GM18519 (cell line): ENCODE measurements at regions not wholly inside any gene's neighbourhood (a gene's known extent, or its start where the extent isn't known, plus 50 kb on each side); places are given as distances from the start of the nearest gene placed in this dataset.
"Not testable (repeated sequence)": the region's sequence is repeated elsewhere in the genome, so short reads cannot be mapped to it uniquely, and the experiment has no call there.

ENCODE experiments used
- ATAC-seq: cut with Tn5 transposase; IDR thresholded peaks from one replicate; pipeline ENCODE4 v1.9.1; 2021; ENCODE audit warnings: mild to moderate bottlenecking, moderate library complexity; ENCODE audit not compliant: unreplicated experiment, low FRiP score

- ATAC-seq = not testable (repeated sequence)
Observed at GRCh38 chr9:41019858-41020562, 108.5 kb downstream of the FOXD4L6 start.

- ATAC-seq = not testable (repeated sequence)
Observed at GRCh38 chr9:41018948-41019347, 109.5 kb downstream of the FOXD4L6 start.

GRCh38 chr9:41016699-41017098 is 111.8 kb downstream of the FOXD4L6 start:
- ATAC-seq = not testable (repeated sequence)

- ATAC-seq = not testable (repeated sequence)
Observed at GRCh38 chr9:40999952-41000700, 128.4 kb downstream of the FOXD4L6 start.

GRCh38 chr9:40995490-40995889 is 133.0 kb downstream of the FOXD4L6 start:
- not testable (repeated sequence) for ATAC-seq

- not testable (repeated sequence) for ATAC-seq
Observed at GRCh38 chr9:40993842-40994241, 134.6 kb downstream of the FOXD4L6 start.

GRCh38 chr9:40993375-40993774 is 135.1 kb downstream of the FOXD4L6 start:
- ATAC-seq = not testable (repeated sequence)

- peak; percentile 24 for ATAC-seq
Observed at GRCh38 chr9:40992472-40992821, 136.0 kb downstream of the FOXD4L6 start.

- ATAC-seq = peak; percentile 99
Observed at GRCh38 chr9:40991741-40992471, 136.6 kb downstream of the FOXD4L6 start.

- not testable (repeated sequence) for ATAC-seq
Observed at GRCh38 chr9:40991100-40991740, 137.3 kb downstream of the FOXD4L6 start.

- ATAC-seq = not testable (repeated sequence)
Observed at GRCh38 chr9:40986332-40986731, 142.1 kb downstream of the FOXD4L6 start.

GRCh38 chr9:40975351-40975750 is 153.1 kb downstream of the FOXD4L6 start:
- not testable (repeated sequence) for ATAC-seq

GRCh38 chr9:40974912-40975311 is 153.6 kb downstream of the FOXD4L6 start:
- ATAC-seq = not testable (repeated sequence)

- ATAC-seq = not testable (repeated sequence)
Observed at GRCh38 chr9:40971773-40972172, 156.7 kb downstream of the FOXD4L6 start.

- not testable (repeated sequence) for ATAC-seq
Observed at GRCh38 chr9:40970340-40970739, 158.1 kb downstream of the FOXD4L6 start.

GRCh38 chr9:40962461-40962860 is 166.0 kb downstream of the FOXD4L6 start:
- ATAC-seq = not testable (repeated sequence)

- ATAC-seq = not testable (repeated sequence)
Observed at GRCh38 chr9:40951876-40952494, 176.5 kb downstream of the FOXD4L6 start.

- not testable (repeated sequence) for ATAC-seq
Observed at GRCh38 chr9:40946228-40946627, 182.3 kb downstream of the FOXD4L6 start.

- ATAC-seq = not testable (repeated sequence)
Observed at GRCh38 chr9:40942730-40943129, 185.8 kb downstream of the FOXD4L6 start.

GRCh38 chr9:40939888-40940209 is 188.6 kb downstream of the FOXD4L6 start:
- not testable (repeated sequence) for ATAC-seq
